SK-N-SH (cell line): ENCODE measurements at regions not wholly inside any gene's neighbourhood (a gene's known extent, or its start where the extent isn't known, plus 50 kb on each side); places are given as distances from the start of the nearest gene placed in this dataset.

Experiments
- CHD2 ChIP-seq: fragments of 150-350 bp; IDR thresholded peaks from 2 replicates; pipeline ENCODE4 v1.6.1; 2018; ENCODE audit warnings: low read length; ENCODE audit not compliant: partially characterized antibody
- FOSL2 ChIP-seq: IDR thresholded peaks from 2 replicates; pipeline ENCODE4 v1.4.0; 2012; ENCODE audit warnings: low read depth, mild to moderate bottlenecking, moderate library complexity, borderline replicate concordance
- GATA2 ChIP-seq: sonication (generic); formaldehyde crosslinking; IDR thresholded peaks from 2 replicates; pipeline ENCODE4 v1.5.0; 2020; ENCODE audit warnings: mild to moderate bottlenecking, missing genetic modification reagents
- JUND ChIP-seq: IDR thresholded peaks from 2 replicates; pipeline ENCODE4 v1.4.0; 2012
- MEF2A ChIP-seq: IDR thresholded peaks from 2 replicates; pipeline ENCODE4 v1.4.0; 2012; ENCODE audit warnings: low read depth, borderline replicate concordance
- NRF1 ChIP-seq: IDR thresholded peaks from 2 replicates; pipeline ENCODE4 v1.6.1; 2012; ENCODE audit warnings: low read depth, mild to moderate bottlenecking, low read length
- POLR2AphosphoS5 ChIP-seq: IDR thresholded peaks from 2 replicates; pipeline ENCODE4 v1.6.1; 2012; ENCODE audit warnings: low read depth, low read length
- RAD21 ChIP-seq: IDR thresholded peaks from 2 replicates; pipeline ENCODE4 v1.6.1; 2012; ENCODE audit warnings: mild to moderate bottlenecking, low read length
- RFX5 ChIP-seq: IDR thresholded peaks from 2 replicates; pipeline ENCODE4 v1.6.1; 2012; ENCODE audit warnings: mild to moderate bottlenecking, improper control_type of control experiment, low read length
- RXRA ChIP-seq: IDR thresholded peaks from 2 replicates; pipeline ENCODE4 v1.4.0; 2012; ENCODE audit warnings: low read depth, mild to moderate bottlenecking, borderline replicate concordance
- SIN3A ChIP-seq: IDR thresholded peaks from 2 replicates; pipeline ENCODE4 v1.6.1; 2012; ENCODE audit warnings: low read depth, mild to moderate bottlenecking, low read length, moderate library complexity, borderline replicate concordance
- TCF12 ChIP-seq: IDR thresholded peaks from 2 replicates; pipeline ENCODE4 v1.4.0; 2012
- YY1 ChIP-seq: IDR thresholded peaks from 2 replicates; pipeline ENCODE4 v1.4.0; 2012; ENCODE audit warnings: low read depth, mild to moderate bottlenecking
- TF ChIP-seq, protein P1 (sequence below): IDR thresholded peaks from 2 replicates; pipeline ENCODE4 v1.4.0; 2012; ENCODE audit warnings: low read depth, borderline replicate concordance
- TF ChIP-seq, protein P2 (sequence below): IDR thresholded peaks from 2 replicates; pipeline ENCODE4 v1.4.0; 2012; ENCODE audit warnings: low read depth, borderline replicate concordance
- TF ChIP-seq, protein P3 (sequence below): IDR thresholded peaks from 2 replicates; pipeline ENCODE4; 2012
- TF ChIP-seq, protein P4 (sequence below): fragments of 150-350 bp; IDR thresholded peaks from 2 replicates; pipeline ENCODE4 v1.6.1; 2017; ENCODE audit warnings: antibody characterized with exemption, low read length, low read depth, borderline replicate concordance
- TF ChIP-seq, protein P5 (sequence below): fragments of 200-600 bp; sonication (generic); IDR thresholded peaks from 2 replicates; pipeline ENCODE4 v1.6.1; 2017; ENCODE audit warnings: antibody characterized with exemption, mild to moderate bottlenecking, moderate library complexity
- TF ChIP-seq, protein P6 (sequence below): IDR thresholded peaks from 2 replicates; pipeline ENCODE4 v1.4.0; 2012; ENCODE audit warnings: low read depth
- TF ChIP-seq, protein P7 (sequence below): fragments of 150-350 bp; IDR thresholded peaks from 2 replicates; pipeline ENCODE4 v1.6.1; 2016; ENCODE audit warnings: mild to moderate bottlenecking, low read depth, low read length

DNA sequence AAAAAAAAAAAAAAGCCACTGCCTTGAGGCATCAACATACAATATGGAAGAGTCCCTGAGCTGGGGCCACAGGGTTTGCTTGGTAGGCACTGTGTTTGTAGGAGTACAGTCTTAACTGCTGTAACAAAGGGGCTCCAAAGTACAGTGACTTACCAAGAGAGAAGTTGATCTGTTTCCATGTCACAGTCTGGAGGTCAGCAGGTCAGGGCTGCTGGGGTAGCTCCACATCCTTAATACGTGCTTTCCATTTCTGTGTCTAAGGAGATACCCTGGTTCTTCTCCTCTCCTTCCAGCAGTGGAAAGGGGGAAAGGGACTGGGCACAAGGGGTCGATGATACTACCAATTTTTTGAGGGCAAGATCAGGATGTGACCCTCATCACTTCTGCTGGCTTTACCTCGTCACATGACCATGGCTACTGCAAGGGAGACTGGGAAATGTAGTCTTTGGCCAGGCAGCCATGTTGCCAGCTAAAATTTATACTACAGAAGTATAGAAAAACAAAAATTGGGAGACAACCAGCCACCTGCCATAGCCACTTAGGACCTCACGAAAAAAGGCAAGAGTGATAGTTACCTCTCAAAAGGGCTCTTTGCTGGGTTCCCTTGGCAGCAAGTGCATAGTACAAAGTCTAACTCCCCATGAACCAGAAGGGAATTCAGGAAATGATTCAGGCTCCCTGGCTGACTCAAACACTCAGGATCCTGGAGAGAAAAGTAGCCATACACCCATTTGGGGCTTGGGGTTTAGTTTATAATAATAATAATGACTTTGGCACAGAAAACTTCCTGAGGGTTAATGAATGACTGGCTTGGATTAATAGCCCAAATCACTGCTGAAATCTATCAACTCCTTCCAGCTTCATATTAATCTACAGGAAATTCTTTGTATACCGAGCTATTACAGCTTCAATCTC lies 52.7 kb upstream of the ATP5PO start (continued):
- TF ChIP-seq FOSL2 (peak; percentile 90), NRF1 (no peak), RAD21 (no peak), YY1 (peak; percentile 94), SIN3A (peak; percentile 66; the same call in 1 of the 2 replicates), CHD2 (no peak), TCF12 (peak; percentile 76), JUND (peak; percentile 82), POLR2AphosphoS5 (peak; percentile 51; the same call in 1 of the 2 replicates), RFX5 (no peak), MEF2A (no peak), GATA2 (CRISPR knock-in tag) (no peak), RXRA (no peak)
- TF ChIP-seq, protein P1, sequence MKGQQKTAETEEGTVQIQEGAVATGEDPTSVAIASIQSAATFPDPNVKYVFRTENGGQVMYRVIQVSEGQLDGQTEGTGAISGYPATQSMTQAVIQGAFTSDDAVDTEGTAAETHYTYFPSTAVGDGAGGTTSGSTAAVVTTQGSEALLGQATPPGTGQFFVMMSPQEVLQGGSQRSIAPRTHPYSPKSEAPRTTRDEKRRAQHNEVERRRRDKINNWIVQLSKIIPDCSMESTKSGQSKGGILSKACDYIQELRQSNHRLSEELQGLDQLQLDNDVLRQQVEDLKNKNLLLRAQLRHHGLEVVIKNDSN: peak; percentile 97
- TF ChIP-seq, protein P2, sequence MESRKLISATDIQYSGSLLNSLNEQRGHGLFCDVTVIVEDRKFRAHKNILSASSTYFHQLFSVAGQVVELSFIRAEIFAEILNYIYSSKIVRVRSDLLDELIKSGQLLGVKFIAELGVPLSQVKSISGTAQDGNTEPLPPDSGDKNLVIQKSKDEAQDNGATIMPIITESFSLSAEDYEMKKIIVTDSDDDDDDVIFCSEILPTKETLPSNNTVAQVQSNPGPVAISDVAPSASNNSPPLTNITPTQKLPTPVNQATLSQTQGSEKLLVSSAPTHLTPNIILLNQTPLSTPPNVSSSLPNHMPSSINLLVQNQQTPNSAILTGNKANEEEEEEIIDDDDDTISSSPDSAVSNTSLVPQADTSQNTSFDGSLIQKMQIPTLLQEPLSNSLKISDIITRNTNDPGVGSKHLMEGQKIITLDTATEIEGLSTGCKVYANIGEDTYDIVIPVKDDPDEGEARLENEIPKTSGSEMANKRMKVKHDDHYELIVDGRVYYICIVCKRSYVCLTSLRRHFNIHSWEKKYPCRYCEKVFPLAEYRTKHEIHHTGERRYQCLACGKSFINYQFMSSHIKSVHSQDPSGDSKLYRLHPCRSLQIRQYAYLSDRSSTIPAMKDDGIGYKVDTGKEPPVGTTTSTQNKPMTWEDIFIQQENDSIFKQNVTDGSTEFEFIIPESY: 0 out of 2 replicates have a peak, but pooled peaks have one; percentile 37
- TF ChIP-seq, protein P3, sequence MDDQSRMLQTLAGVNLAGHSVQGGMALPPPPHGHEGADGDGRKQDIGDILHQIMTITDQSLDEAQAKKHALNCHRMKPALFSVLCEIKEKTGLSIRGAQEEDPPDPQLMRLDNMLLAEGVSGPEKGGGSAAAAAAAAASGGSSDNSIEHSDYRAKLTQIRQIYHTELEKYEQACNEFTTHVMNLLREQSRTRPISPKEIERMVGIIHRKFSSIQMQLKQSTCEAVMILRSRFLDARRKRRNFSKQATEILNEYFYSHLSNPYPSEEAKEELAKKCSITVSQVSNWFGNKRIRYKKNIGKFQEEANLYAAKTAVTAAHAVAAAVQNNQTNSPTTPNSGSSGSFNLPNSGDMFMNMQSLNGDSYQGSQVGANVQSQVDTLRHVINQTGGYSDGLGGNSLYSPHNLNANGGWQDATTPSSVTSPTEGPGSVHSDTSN: peak; percentile 66
- TF ChIP-seq, protein P4, sequence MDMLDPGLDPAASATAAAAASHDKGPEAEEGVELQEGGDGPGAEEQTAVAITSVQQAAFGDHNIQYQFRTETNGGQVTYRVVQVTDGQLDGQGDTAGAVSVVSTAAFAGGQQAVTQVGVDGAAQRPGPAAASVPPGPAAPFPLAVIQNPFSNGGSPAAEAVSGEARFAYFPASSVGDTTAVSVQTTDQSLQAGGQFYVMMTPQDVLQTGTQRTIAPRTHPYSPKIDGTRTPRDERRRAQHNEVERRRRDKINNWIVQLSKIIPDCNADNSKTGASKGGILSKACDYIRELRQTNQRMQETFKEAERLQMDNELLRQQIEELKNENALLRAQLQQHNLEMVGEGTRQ: peak; percentile 63
- TF ChIP-seq, protein P5, sequence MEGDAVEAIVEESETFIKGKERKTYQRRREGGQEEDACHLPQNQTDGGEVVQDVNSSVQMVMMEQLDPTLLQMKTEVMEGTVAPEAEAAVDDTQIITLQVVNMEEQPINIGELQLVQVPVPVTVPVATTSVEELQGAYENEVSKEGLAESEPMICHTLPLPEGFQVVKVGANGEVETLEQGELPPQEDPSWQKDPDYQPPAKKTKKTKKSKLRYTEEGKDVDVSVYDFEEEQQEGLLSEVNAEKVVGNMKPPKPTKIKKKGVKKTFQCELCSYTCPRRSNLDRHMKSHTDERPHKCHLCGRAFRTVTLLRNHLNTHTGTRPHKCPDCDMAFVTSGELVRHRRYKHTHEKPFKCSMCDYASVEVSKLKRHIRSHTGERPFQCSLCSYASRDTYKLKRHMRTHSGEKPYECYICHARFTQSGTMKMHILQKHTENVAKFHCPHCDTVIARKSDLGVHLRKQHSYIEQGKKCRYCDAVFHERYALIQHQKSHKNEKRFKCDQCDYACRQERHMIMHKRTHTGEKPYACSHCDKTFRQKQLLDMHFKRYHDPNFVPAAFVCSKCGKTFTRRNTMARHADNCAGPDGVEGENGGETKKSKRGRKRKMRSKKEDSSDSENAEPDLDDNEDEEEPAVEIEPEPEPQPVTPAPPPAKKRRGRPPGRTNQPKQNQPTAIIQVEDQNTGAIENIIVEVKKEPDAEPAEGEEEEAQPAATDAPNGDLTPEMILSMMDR: no peak
- TF ChIP-seq, protein P6, sequence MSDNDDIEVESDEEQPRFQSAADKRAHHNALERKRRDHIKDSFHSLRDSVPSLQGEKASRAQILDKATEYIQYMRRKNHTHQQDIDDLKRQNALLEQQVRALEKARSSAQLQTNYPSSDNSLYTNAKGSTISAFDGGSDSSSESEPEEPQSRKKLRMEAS: no peak
- TF ChIP-seq, protein P7, sequence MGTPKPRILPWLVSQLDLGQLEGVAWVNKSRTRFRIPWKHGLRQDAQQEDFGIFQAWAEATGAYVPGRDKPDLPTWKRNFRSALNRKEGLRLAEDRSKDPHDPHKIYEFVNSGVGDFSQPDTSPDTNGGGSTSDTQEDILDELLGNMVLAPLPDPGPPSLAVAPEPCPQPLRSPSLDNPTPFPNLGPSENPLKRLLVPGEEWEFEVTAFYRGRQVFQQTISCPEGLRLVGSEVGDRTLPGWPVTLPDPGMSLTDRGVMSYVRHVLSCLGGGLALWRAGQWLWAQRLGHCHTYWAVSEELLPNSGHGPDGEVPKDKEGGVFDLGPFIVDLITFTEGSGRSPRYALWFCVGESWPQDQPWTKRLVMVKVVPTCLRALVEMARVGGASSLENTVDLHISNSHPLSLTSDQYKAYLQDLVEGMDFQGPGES: no peak
